ENCODE measurements at regions not wholly inside any gene's neighbourhood (a gene's known extent, or its start where the extent isn't known, plus 50 kb on each side); places are given as distances from the start of the nearest gene placed in this dataset.

GRCh38 chr1:58412071-58412580 lies 134.4 kb downstream of the OMA1 start:
- TF ChIP-seq POLR2AphosphoS5 (IDR thresholded peaks at IDR 0.05; ENCODE audit: low read depth, low read length) (no peak), SIN3A (IDR thresholded peaks at IDR 0.05; ENCODE audit: borderline replicate concordance, insufficient read depth, low read length) (no peak), FOXP2 (optimal IDR thresholded peaks at IDR 0.05; ENCODE audit: borderline replicate concordance, extremely low read depth, extremely low read length, insufficient read depth) (no peak), TAF1 (IDR thresholded peaks at IDR 0.05; ENCODE audit: borderline replicate concordance, insufficient read depth, low read length) (no peak)
- TF ChIP-seq, protein P1, sequence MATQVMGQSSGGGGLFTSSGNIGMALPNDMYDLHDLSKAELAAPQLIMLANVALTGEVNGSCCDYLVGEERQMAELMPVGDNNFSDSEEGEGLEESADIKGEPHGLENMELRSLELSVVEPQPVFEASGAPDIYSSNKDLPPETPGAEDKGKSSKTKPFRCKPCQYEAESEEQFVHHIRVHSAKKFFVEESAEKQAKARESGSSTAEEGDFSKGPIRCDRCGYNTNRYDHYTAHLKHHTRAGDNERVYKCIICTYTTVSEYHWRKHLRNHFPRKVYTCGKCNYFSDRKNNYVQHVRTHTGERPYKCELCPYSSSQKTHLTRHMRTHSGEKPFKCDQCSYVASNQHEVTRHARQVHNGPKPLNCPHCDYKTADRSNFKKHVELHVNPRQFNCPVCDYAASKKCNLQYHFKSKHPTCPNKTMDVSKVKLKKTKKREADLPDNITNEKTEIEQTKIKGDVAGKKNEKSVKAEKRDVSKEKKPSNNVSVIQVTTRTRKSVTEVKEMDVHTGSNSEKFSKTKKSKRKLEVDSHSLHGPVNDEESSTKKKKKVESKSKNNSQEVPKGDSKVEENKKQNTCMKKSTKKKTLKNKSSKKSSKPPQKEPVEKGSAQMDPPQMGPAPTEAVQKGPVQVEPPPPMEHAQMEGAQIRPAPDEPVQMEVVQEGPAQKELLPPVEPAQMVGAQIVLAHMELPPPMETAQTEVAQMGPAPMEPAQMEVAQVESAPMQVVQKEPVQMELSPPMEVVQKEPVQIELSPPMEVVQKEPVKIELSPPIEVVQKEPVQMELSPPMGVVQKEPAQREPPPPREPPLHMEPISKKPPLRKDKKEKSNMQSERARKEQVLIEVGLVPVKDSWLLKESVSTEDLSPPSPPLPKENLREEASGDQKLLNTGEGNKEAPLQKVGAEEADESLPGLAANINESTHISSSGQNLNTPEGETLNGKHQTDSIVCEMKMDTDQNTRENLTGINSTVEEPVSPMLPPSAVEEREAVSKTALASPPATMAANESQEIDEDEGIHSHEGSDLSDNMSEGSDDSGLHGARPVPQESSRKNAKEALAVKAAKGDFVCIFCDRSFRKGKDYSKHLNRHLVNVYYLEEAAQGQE (IDR thresholded peaks at IDR 0.05; ENCODE audit: insufficient read depth in 1 of 2, low read depth in 2 of 2, low read length in 2 of 2), result no peak

- no peak for TF ChIP-seq POLR2AphosphoS5 (IDR thresholded peaks at IDR 0.05; ENCODE audit: low read depth, low read length)
- no peak for TF ChIP-seq SIN3A (IDR thresholded peaks at IDR 0.05; ENCODE audit: borderline replicate concordance, insufficient read depth, low read length)
- TF ChIP-seq, protein P1 (IDR thresholded peaks at IDR 0.05; ENCODE audit: insufficient read depth in 1 of 2, low read depth in 2 of 2, low read length in 2 of 2), result no peak
- no peak for TF ChIP-seq TAF1 (IDR thresholded peaks at IDR 0.05; ENCODE audit: borderline replicate concordance, insufficient read depth, low read length)
- TF ChIP-seq FOXP2 (optimal IDR thresholded peaks at IDR 0.05; ENCODE audit: borderline replicate concordance, extremely low read depth, extremely low read length, insufficient read depth), result no peak
Observed at GRCh38 chr1:58409890-58410289, 136.6 kb downstream of the OMA1 start.

DNA sequence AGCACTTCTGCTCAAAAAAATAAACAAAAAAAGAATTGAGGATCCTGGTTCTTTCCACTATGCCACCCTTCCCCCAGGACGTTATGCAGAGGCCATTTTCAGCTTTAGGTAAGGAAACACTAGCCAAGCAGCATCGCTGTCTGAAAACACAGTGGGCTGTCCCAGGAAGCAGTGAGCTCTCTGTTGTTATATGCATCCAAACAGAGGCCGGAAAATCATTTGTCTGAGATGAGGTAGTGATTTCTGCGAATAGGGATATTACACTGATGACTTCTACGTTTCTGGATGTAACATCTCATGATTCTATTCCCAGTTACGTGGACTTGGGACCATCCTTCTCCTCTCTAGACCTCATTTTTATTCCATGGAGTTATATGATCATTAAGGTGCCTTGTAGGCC lies 137.2 kb downstream of the OMA1 start:
- TF ChIP-seq FOXP2 (optimal IDR thresholded peaks at IDR 0.05; ENCODE audit: borderline replicate concordance, extremely low read depth, extremely low read length, insufficient read depth), result no peak
- no peak for TF ChIP-seq POLR2AphosphoS5 (IDR thresholded peaks at IDR 0.05; ENCODE audit: low read depth, low read length)
- TF ChIP-seq TAF1 (IDR thresholded peaks at IDR 0.05; ENCODE audit: borderline replicate concordance, insufficient read depth, low read length), result no peak
- no peak for TF ChIP-seq SIN3A (IDR thresholded peaks at IDR 0.05; ENCODE audit: borderline replicate concordance, insufficient read depth, low read length)
- TF ChIP-seq, protein P1 (IDR thresholded peaks at IDR 0.05; ENCODE audit: insufficient read depth in 1 of 2, low read depth in 2 of 2, low read length in 2 of 2), result no peak

DNA sequence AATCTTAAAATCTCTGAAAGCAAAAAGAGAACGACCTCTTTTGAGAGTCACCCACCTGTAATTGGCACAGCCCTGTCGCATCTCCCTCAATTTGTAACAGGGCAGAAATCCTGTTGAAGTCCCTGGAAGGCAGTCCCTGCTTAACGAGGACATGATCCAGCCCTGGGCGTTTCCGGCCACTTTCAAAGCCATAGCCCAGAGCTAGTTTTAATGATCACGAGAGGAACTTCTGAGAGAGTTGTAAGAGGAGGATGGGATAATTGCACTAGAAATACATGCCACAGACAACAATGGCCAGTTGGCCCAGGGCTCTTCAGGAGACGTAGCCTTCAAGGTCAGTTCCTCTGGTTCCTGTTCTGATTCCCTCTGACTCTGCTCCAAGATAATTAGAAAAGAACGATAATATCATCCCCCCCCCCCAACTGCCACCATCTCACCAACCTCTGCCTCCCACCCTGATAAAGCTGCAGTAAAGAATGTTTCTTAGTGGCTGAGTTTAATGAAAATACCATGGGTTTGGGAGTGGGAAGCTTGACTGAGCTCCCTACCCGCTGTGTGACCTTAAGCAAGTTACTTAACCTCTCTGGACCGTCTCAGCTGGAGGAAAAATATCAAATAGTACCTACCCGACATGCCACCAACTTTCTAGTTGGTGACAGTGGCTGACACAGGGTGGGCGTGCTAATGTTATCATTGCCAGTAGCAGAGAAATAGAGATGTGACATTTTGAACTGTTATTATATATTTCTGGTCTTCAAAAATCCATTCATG lies 140.0 kb downstream of the OMA1 start:
- TF ChIP-seq POLR2AphosphoS5 (IDR thresholded peaks at IDR 0.05; ENCODE audit: low read depth, low read length) (no peak; the same call in 1 of the 2 replicates), FOXP2 (optimal IDR thresholded peaks at IDR 0.05; ENCODE audit: borderline replicate concordance, extremely low read depth, extremely low read length, insufficient read depth) (no peak)

- TF ChIP-seq TAF1 (IDR thresholded peaks at IDR 0.05; ENCODE audit: borderline replicate concordance, insufficient read depth, low read length), result no peak
Observed at GRCh38 chr1:58405660-58406059, 140.9 kb downstream of the OMA1 start.

- TF ChIP-seq FOXP2 (optimal IDR thresholded peaks at IDR 0.05; ENCODE audit: borderline replicate concordance, extremely low read depth, extremely low read length, insufficient read depth), result no peak
- TF ChIP-seq POLR2AphosphoS5 (IDR thresholded peaks at IDR 0.05; ENCODE audit: low read depth, low read length), result no peak
- TF ChIP-seq, protein P1 (IDR thresholded peaks at IDR 0.05; ENCODE audit: insufficient read depth in 1 of 2, low read depth in 2 of 2, low read length in 2 of 2), result no peak
- no peak for TF ChIP-seq TAF1 (IDR thresholded peaks at IDR 0.05; ENCODE audit: borderline replicate concordance, insufficient read depth, low read length)
- no peak for TF ChIP-seq SIN3A (IDR thresholded peaks at IDR 0.05; ENCODE audit: borderline replicate concordance, insufficient read depth, low read length)
Observed at GRCh38 chr1:58403894-58404293, 142.6 kb downstream of the OMA1 start.
